Right lobe of liver (tissue), 4 donors: ENCODE measurements at regions not wholly inside any gene's neighbourhood (a gene's known extent, or its start where the extent isn't known, plus 50 kb on each side); places are given as distances from the start of the nearest gene placed in this dataset.

ENCODE experiments used
- POLR2A ChIP-seq: fragments of 450-650 bp; IDR thresholded peaks from one replicate; pipeline ENCODE4 v1.6.1; 2017; ENCODE audit warnings: antibody characterized with exemption, mild to moderate bottlenecking
- TF ChIP-seq, protein P1 (sequence below), 4 donors: fragments of 200-600 bp in 3 of 4; fragments of 450-650 bp in 1 of 4; IDR thresholded peaks; one replicate each; pipeline versions ENCODE4 v1.5.1 to v1.8.0; 2016 to 2022; ENCODE audit warnings: antibody characterized with exemption in 4 of 4, mild to moderate bottlenecking in 2 of 4
- donor health status: DM: no; HTN: no; CAD: no.
- donor health status: DM: no; HTN: no; CAD: no.
- donor health status: DM: no; HTN: yes; CAD: no.

DNA sequence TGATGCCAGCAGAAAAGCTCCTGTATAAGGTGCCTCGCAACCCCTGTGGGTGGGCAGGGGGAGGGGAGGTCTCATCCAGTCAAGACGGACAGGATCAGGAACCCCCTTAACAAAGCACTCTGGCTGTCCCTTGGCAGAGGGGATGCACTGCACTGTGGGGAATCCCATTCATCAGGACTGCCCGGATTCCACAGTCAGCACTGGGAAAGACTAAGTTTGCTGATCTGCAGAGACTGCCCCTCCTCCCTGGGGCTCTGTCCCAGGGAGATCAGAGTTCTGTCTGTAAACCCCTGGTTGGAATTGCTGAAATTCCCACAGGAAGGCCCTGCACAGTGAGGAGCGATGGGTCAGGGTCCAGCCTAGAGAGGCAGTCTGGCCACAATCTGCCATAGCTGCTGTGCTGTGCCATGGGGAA lies 149.5 kb upstream of the RBBP8 start:
- TF ChIP-seq, protein P1, sequence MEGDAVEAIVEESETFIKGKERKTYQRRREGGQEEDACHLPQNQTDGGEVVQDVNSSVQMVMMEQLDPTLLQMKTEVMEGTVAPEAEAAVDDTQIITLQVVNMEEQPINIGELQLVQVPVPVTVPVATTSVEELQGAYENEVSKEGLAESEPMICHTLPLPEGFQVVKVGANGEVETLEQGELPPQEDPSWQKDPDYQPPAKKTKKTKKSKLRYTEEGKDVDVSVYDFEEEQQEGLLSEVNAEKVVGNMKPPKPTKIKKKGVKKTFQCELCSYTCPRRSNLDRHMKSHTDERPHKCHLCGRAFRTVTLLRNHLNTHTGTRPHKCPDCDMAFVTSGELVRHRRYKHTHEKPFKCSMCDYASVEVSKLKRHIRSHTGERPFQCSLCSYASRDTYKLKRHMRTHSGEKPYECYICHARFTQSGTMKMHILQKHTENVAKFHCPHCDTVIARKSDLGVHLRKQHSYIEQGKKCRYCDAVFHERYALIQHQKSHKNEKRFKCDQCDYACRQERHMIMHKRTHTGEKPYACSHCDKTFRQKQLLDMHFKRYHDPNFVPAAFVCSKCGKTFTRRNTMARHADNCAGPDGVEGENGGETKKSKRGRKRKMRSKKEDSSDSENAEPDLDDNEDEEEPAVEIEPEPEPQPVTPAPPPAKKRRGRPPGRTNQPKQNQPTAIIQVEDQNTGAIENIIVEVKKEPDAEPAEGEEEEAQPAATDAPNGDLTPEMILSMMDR (IDR thresholded peaks at IDR 0.05), result no peak
- TF ChIP-seq POLR2A, result no peak
